ENCODE measurements at regions not wholly inside any gene's neighbourhood (a gene's known extent, or its start where the extent isn't known, plus 50 kb on each side); places are given as distances from the start of the nearest gene placed in this dataset.

- no peak overlapping the region for H3K27ac Mint-ChIP-seq
- no peak overlapping the region for H3K4me3 Mint-ChIP-seq
- peaks cover 10% of the 10 kb centered on the region for H3K27me3 Mint-ChIP-seq
- H3K9me3 Mint-ChIP-seq, result peaks cover 0 to 2% (median 0%) of the 10 kb centered on the region in 3 donors
- no peaks in the 10 kb centered on the region for H3K4me1 Mint-ChIP-seq
- no peaks in the 10 kb centered on the region for H3K36me3 Mint-ChIP-seq
Measured at GRCh38 chr3:178054471-178054870, 481.8 kb upstream of the KCNMB2 start.

DNA sequence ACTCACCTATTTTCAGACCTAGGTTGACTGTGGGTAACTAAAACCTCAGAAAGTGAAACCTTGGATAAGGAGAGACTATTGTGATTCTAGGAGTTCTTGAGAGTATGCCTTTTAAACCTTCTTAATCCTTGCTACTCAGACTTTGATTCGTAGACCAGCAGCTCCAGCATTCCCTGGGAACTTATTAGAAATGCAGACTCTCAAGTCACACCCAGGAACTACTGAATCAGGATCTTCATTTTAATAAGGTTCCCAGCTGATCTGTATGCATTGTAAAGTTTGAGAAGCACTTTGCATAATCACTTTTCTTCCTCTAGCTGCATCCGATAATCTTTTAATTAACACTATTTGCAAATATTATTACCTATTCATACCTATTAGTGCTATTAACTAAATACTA lies 480.3 kb upstream of the KCNMB2 start:
- Mint-ChIP-seq H3K27ac (no peak overlapping the region), H3K27me3 (peaks cover 10% of the 10 kb centered on the region), H3K9me3 (no peaks in the 10 kb centered on the region), H3K4me3 (no peak overlapping the region), H3K36me3 (no peaks in the 10 kb centered on the region), H3K4me1 (no peaks in the 10 kb centered on the region)

DNA sequence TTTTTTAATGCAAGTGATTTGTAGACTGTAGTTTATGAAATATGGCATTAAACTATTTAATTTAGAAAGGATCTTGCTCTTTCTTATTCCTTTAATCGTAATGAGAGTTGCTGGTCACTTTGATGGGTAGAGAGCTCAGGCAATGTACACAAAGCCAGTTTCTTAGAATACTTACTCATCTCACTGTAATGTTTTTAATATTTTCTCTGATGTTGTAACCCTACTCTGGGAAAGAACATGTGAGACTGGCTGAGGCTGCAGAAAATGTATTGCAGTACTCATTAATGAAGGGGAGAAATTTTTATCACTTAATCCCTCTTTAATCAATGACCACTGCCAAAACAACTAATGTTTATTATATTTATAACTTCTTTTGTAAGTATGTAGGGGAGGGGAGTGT lies 479.4 kb upstream of the KCNMB2 start:
- Mint-ChIP-seq H3K36me3 (no peaks in the 10 kb centered on the region), H3K4me3 (no peak overlapping the region)

DNA sequence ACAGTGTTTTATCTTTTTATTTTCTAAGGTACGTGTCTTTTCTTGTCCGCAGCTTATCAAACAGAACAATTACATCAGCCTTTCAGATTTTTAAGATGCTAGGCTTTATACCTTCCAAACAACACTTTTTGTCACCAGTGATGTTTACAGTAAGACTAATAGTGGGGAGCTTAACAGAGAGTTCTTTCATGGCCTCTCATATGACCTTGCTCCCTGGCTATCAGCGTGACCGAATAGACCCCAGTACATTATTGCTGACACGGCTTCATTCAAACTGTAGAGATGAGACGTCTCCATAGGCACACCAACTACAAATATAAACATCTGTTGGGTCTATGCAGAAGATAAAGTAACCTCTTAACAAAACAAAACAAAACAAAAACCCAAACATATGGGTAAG lies 477.6 kb upstream of the KCNMB2 start:
- Mint-ChIP-seq H3K4me3 (no peak overlapping the region), H3K27me3 (peaks cover 10% of the 10 kb centered on the region), H3K36me3 (no peaks in the 10 kb centered on the region), H3K9me3 (no peaks in the 10 kb centered on the region), H3K27ac (no peak overlapping the region), H3K4me1 (no peaks in the 10 kb centered on the region)

More for the DNA sequence above, 479.4 kb upstream of the KCNMB2 start:
- Mint-ChIP-seq H3K27me3 (peaks cover 10% of the 10 kb centered on the region), H3K4me1 (no peaks in the 10 kb centered on the region), H3K27ac (no peak overlapping the region), H3K9me3 (no peaks in the 10 kb centered on the region)

GRCh38 chr3:178059119-178059518 lies 477.1 kb upstream of the KCNMB2 start:
- Mint-ChIP-seq H3K4me1 (no peaks in the 10 kb centered on the region), H3K36me3 (no peaks in the 10 kb centered on the region), H3K4me3 (no peak overlapping the region), H3K27me3 (peaks cover 9% of the 10 kb centered on the region), H3K9me3 (no peaks in the 10 kb centered on the region), H3K27ac (no peak overlapping the region)

DNA sequence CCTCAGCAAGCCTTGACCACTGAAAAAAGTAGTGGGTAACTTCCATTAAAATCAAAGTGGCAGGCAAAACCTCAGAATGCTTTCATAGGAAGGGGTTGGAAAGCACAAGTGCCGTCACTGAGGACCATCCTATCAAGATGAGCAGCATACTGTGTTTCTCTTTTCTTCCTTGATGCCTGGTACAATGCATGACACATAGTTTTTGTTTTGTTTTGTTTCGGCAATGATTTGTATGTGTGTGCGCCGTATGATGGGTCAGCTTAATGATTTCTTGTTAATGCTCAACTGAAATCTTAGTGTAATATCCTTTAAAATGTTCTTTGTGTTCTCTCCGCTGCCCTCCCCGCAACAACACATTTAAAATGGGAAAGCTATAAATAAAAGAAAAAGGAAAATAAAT lies 476.4 kb upstream of the KCNMB2 start:
- H3K9me3 Mint-ChIP-seq, result no peaks in the 10 kb centered on the region
- no peak overlapping the region for H3K4me3 Mint-ChIP-seq
- H3K27me3 Mint-ChIP-seq, result peaks cover 2% of the 10 kb centered on the region
- H3K27ac Mint-ChIP-seq, result no peak overlapping the region
- no peaks in the 10 kb centered on the region for H3K4me1 Mint-ChIP-seq
- H3K36me3 Mint-ChIP-seq, result no peaks in the 10 kb centered on the region

DNA sequence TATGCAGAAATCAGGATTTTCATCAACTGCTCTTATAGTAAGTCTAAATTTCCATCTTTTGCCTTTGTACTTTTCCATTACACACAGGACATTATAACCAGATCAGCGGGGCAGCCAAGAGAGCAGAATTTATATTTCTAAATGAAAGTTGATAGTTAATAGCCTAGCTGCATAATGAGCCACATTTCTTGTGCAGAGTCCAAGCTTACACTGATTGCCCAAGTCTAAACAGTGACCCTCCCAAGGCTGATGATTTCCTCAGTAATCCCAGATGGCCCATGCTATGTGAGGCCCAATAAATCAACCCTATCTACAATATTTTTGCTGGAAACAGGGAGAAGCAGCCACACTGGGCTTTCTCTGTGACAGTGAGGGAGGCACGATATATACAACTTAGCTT lies 475.8 kb upstream of the KCNMB2 start:
- Mint-ChIP-seq H3K9me3 (no peaks in the 10 kb centered on the region), H3K36me3 (peaks cover 1% of the 10 kb centered on the region), H3K27me3 (peaks cover 1% of the 10 kb centered on the region), H3K4me3 (no peak overlapping the region), H3K27ac (no peak overlapping the region), H3K4me1 (no peaks in the 10 kb centered on the region)

DNA sequence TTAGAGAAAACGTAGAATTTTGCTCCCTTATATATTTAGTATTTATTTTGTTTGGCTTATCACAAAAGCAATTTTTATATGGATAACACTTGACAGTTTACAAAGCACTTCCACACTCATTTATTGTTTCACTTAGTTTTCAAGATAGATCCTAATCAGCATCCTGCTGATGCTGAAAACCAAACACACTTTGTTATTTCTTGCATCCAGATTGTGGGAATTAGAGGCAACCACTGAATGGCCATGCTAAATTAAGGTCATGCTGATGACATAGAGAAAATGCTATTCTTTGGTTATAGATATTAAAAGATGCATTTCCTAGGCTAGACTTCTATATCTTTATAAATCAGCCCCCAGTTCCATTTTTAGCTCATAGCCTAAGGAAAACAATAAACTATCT lies 474.1 kb upstream of the KCNMB2 start:
- Mint-ChIP-seq H3K27me3 (peaks cover 3% of the 10 kb centered on the region), H3K36me3 (peaks cover 5% of the 10 kb centered on the region), H3K27ac (no peak overlapping the region), H3K4me1 (peaks cover 0 to 2% (median 0%) of the 10 kb centered on the region in 3 donors), H3K4me3 (no peak overlapping the region), H3K9me3 (no peaks in the 10 kb centered on the region)

DNA sequence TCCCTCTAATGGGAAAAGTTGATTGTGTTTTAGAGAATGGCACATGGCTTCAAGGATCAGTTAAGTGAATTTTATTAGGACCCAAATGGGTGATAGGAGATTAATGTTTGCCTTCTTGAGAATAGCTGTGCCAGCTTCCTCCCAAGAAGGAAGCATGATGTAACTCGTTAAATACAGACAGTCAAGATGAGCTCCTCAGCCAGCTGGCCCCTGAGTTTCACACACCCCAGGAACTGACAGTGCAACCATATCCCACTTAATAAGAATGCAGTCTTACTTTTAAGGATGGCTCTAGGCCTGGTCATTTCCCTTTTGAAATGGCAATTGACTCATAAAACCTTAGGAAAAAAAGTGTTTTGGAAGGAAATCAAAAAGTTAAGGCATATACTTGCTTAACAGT lies 472.8 kb upstream of the KCNMB2 start:
- Mint-ChIP-seq H3K4me3 (no peak overlapping the region), H3K36me3 (peaks cover 5% of the 10 kb centered on the region), H3K9me3 (no peaks in the 10 kb centered on the region), H3K4me1 (peaks cover 0 to 2% (median 0%) of the 10 kb centered on the region in 3 donors), H3K27me3 (peaks cover 3% of the 10 kb centered on the region), H3K27ac (no peak overlapping the region)

DNA sequence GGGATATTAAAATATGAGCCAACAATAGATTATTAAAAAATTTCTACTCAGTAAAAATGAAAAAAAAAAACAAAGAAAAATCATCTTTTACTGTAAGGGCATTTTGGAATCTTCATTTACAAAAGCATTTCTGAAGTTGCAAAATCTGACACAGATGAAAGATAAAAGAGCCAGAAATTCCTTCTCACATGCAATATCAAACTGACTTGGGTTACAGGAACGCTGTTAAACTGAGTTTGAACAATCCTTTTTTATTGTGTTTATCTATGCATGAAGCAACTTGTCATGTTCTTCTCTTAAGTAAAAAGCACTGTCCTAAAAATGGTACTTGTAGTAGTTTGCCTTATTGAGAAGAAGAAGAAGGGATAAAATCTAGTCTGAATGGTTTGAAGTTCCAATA lies 468.5 kb upstream of the KCNMB2 start:
- Mint-ChIP-seq H3K27ac (no peak overlapping the region), H3K36me3 (peaks cover 7% of the 10 kb centered on the region), H3K9me3 (peaks cover 0 to 2% (median 2%) of the 10 kb centered on the region in 3 donors), H3K4me3 (no peak overlapping the region), H3K4me1 (peaks cover 0 to 2% (median 0%) of the 10 kb centered on the region in 3 donors), H3K27me3 (peaks cover 4% of the 10 kb centered on the region)

DNA sequence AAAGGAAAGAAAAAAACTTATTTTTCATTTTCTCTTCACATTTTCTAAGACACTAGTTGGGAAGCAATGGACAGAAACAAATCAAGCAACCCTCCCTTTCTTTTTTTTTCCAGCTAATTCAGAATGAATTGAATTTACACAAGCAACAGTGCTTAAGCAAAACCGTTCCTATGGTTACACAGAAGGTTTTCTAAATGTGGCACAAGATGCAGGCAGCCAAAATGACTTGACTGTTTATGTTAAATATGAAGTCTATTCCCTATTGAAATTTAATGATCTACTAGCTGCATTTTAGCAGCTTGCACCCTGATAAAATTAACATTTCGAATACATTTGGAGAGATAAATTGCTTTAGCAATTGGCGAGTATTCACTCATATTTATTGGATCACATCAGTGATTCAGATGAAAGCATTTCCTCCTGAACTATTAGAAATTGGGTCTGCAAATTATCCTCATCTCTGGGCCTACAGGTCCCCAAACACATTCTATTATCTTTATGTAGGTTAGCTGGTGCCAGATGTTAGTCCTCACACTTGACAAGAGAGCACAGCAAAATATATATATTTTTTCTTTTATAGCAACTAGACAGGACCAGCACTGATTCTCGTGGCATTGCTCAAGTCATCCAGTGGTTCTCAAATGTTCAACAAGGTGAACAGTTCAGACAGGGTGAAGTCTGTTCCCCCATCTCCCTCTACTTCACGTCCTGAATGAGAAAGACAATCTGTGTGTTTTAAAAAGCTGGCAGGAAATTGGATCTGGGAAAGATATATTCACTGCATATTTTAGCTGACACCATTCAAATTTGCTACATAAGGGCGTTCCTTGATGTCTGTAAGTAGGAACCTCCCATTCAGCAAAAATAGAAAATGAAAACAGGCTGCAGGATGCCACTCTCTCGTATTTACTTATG lies 463.6 kb upstream of the KCNMB2 start:
- H3K36me3 Mint-ChIP-seq, result peaks cover 2% of the 10 kb centered on the region
- no peak overlapping the region for H3K27ac Mint-ChIP-seq
- peaks cover 2% of the 10 kb centered on the region for H3K27me3 Mint-ChIP-seq
- peaks cover 0 to 2% (median 2%) of the 10 kb centered on the region in 3 donors for H3K9me3 Mint-ChIP-seq
- peaks cover 3 to 5% (median 4%) of the 10 kb centered on the region in 3 donors for H3K4me1 Mint-ChIP-seq
- H3K4me3 Mint-ChIP-seq, result no peak overlapping the region

GRCh38 chr3:178073366-178073765 lies 462.9 kb upstream of the KCNMB2 start:
- Mint-ChIP-seq H3K27me3 (peaks cover 2% of the 10 kb centered on the region), H3K4me3 (no peak overlapping the region), H3K9me3 (peaks cover 0 to 2% (median 2%) of the 10 kb centered on the region in 3 donors), H3K27ac (peak overlapping the region in 1 of 3 donors; percentile 0), H3K36me3 (peaks cover 2% of the 10 kb centered on the region), H3K4me1 (peaks cover 3 to 5% (median 4%) of the 10 kb centered on the region in 3 donors)

DNA sequence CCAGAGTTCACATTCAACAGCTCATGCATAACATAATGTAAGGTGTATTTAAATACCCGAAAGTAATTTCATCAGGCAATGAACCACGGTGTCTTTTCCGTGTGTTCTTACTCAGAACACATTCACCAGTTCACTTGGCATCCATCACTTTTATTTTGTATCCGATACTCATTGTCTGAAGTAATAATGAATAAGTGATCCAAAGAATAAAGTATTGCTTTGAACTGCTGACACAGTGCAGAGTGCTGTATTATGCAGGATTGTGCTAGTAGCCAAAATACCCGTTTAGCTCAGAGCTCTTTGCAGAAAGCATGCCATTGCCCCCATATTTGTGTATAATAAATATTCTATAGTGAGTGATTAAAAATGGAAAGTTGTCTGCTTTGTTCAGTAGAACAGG lies 460.9 kb upstream of the KCNMB2 start:
- Mint-ChIP-seq H3K27me3 (no peaks in the 10 kb centered on the region), H3K9me3 (no peaks in the 10 kb centered on the region), H3K4me1 (peaks cover 3 to 7% (median 4%) of the 10 kb centered on the region in 3 donors), H3K4me3 (no peak overlapping the region), H3K27ac (no peak overlapping the region), H3K36me3 (no peaks in the 10 kb centered on the region)

DNA sequence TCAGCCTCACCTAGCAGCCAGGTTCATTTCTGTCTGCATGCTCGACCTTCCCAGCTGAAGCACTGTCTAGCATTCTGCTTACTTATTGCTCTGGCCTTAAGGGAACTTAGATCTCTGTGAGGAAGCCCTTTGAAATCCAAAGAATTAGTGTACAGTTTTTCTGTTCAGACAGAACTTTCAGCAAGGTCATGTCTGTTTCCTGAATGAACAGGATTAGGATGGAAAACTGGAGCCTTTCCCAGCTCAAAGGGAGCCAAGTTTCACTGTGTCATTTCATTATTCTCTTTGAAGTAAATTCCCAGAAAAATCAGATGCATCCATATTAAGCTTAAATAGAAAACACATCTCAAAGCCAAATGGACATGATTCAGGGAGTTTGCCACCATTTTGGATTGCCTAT lies 457.3 kb upstream of the KCNMB2 start:
- Mint-ChIP-seq H3K4me1 (peaks cover 4 to 6% (median 4%) of the 10 kb centered on the region in 3 donors), H3K36me3 (no peaks in the 10 kb centered on the region), H3K27ac (no peak overlapping the region), H3K27me3 (no peaks in the 10 kb centered on the region), H3K9me3 (no peaks in the 10 kb centered on the region), H3K4me3 (no peak overlapping the region)

DNA sequence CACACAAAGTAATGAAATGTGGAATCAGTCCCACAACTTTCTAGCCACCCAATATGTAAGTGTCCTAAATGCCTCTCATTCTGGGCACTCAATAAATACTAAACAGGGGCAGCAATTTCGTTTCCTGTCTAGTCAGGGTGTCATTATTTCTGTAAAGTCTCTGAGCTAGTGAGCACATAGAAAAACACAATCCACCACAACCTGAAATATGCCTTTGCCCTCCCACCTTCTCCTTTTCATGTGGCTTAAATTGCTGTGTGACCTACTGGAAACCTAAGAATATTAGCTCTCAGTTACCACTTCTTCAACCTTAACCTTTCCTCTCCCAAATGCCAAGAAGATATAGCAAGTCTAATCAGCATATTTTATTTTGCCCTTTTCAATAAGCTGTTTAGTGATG lies 456.3 kb upstream of the KCNMB2 start:
- no peaks in the 10 kb centered on the region for H3K36me3 Mint-ChIP-seq
- no peak overlapping the region for H3K4me3 Mint-ChIP-seq
- H3K4me1 Mint-ChIP-seq, result peaks cover 4 to 9% (median 4%) of the 10 kb centered on the region in 3 donors
- H3K9me3 Mint-ChIP-seq, result no peaks in the 10 kb centered on the region
- H3K27ac Mint-ChIP-seq, result no peak overlapping the region
- H3K27me3 Mint-ChIP-seq, result peaks cover 6% of the 10 kb centered on the region

DNA sequence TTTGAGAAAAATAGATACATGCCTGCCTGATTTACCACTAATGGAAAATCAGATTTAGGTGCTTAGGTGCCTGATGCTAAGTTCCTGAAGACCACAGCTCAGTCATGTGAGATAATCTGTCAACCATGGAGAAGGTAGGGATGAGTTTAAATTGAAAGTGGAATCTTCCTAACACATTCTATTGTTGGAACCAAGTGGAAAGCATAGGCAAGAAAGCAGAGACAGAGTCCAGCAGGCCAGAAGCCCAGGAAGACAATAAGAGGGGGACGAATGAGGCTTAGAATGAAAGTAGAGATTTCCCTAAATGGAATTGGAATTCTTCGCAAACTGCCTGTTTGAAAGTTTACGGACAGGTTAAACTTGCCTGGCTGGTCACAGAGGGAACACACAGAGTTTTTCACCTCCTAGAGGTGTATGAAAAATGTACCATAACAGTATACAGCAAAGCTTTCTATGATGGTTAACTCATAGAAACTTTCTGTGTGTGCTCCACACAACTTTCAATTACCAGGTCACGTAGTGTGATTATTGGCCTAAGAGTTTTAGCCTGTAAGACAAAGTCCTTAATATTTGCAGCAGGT lies 453.8 kb upstream of the KCNMB2 start:
- Mint-ChIP-seq H3K27me3 (peaks cover 14% of the 10 kb centered on the region), H3K4me1 (peaks cover 0 to 4% (median 3%) of the 10 kb centered on the region in 3 donors), H3K4me3 (no peak overlapping the region), H3K36me3 (no peaks in the 10 kb centered on the region), H3K27ac (no peak overlapping the region), H3K9me3 (no peaks in the 10 kb centered on the region)

Data from IgD-negative memory B cell (primary cell).